KMS-11 (cell line): ENCODE measurements at regions not wholly inside any gene's neighbourhood (a gene's known extent, or its start where the extent isn't known, plus 50 kb on each side); places are given as distances from the start of the nearest gene placed in this dataset.
"Not testable (repeated sequence)": the region's sequence is repeated elsewhere in the genome, so short reads cannot be mapped to it uniquely, and the experiment has no call there.

Experiments used
- H2AFZ ChIP-seq: fragments of 200-600 bp; sonication (generic); 2 replicates; pipeline ENCODE4 v1.6.1; 2016; ENCODE audit warnings: antibody characterized with exemption, mixed run types, low read depth
- H3K27ac ChIP-seq: fragments of 200-600 bp; sonication (generic); 2 replicates; pipeline ENCODE4 v1.6.1; 2016; ENCODE audit warnings: mild to moderate bottlenecking, mixed run types
- H3K27me3 ChIP-seq: fragments of 200-600 bp; sonication (generic); 2 replicates; pipeline ENCODE4 v1.6.1; 2017; ENCODE audit warnings: mild to moderate bottlenecking, low read depth, mixed run types, moderate library complexity; ENCODE audit not compliant: insufficient read depth
- H3K36me3 ChIP-seq: fragments of 200-600 bp; sonication (generic); 2 replicates; pipeline ENCODE4 v1.6.1; 2017; ENCODE audit warnings: mild to moderate bottlenecking, mixed run types; ENCODE audit not compliant: insufficient read depth
- H3K4me1 ChIP-seq: fragments of 200-600 bp; sonication (generic); 2 replicates; pipeline ENCODE4 v1.6.1; 2016; ENCODE audit warnings: mild to moderate bottlenecking, low read depth, mixed run types; ENCODE audit not compliant: poor library complexity, severe bottlenecking
- H3K4me2 ChIP-seq: fragments of 200-600 bp; sonication (generic); 2 replicates; pipeline ENCODE4 v1.7.0; 2016; ENCODE audit warnings: mild to moderate bottlenecking, mixed run types
- H3K4me3 ChIP-seq: fragments of 200-600 bp; sonication (generic); IDR thresholded peaks from 2 replicates; pipeline ENCODE4 v1.6.1; 2017; ENCODE audit warnings: low read depth, low read length, mixed read lengths; ENCODE audit not compliant: insufficient read depth
- H3K79me2 ChIP-seq: fragments of 200-600 bp; sonication (generic); 2 replicates; pipeline ENCODE4 v1.6.1; 2016; ENCODE audit warnings: low read depth, mixed run types; ENCODE audit not compliant: insufficient read depth
- H3K9ac ChIP-seq: fragments of 200-600 bp; sonication (generic); 2 replicates; pipeline ENCODE4 v1.6.1; 2016; ENCODE audit warnings: mild to moderate bottlenecking, mixed run types
- H4K20me1 ChIP-seq: fragments of 200-600 bp; sonication (generic); 2 replicates; pipeline ENCODE4 v1.6.1; 2016; ENCODE audit warnings: mild to moderate bottlenecking, mixed run types; ENCODE audit not compliant: insufficient read depth
- TF ChIP-seq, protein P1 (sequence below): fragments of 200-600 bp; sonication (generic); conservative IDR thresholded peaks from 2 replicates; pipeline ENCODE4 v1.6.1; 2017; ENCODE audit warnings: low read depth, mild to moderate bottlenecking, antibody characterized with exemption, low read length, moderate library complexity, mixed read lengths

DNA sequence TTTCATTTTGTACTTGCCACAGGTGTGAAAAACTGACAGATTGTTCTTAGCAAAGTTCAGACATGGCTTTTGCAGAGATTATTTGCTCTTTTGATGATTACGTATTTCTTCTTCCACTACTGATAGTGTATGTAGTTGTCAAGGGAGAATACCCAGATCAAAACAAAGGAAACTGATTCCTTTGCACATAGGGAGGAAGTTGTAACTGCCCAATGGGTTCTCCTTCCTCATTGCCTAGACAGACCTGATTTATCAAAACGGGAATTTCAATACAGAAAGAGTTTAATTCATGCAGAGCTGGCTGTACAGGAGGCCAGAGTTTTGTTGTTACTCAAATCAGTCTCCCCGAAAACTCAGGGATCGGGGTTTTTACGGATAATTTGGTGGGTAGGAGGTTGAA, 214.7 kb downstream of the BCAS1 start:
- H3K4me1 ChIP-seq: peaks cover 13% of the 10 kb centered on the region
- no peaks in the 10 kb centered on the region for H4K20me1 ChIP-seq
- TF ChIP-seq, protein P1, sequence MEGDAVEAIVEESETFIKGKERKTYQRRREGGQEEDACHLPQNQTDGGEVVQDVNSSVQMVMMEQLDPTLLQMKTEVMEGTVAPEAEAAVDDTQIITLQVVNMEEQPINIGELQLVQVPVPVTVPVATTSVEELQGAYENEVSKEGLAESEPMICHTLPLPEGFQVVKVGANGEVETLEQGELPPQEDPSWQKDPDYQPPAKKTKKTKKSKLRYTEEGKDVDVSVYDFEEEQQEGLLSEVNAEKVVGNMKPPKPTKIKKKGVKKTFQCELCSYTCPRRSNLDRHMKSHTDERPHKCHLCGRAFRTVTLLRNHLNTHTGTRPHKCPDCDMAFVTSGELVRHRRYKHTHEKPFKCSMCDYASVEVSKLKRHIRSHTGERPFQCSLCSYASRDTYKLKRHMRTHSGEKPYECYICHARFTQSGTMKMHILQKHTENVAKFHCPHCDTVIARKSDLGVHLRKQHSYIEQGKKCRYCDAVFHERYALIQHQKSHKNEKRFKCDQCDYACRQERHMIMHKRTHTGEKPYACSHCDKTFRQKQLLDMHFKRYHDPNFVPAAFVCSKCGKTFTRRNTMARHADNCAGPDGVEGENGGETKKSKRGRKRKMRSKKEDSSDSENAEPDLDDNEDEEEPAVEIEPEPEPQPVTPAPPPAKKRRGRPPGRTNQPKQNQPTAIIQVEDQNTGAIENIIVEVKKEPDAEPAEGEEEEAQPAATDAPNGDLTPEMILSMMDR: no peak
- H3K4me2 ChIP-seq: no peak overlapping the region
- H3K4me3 ChIP-seq: no peak overlapping the region
- no peak overlapping the region for H3K9ac ChIP-seq
- no peaks in the 10 kb centered on the region for H3K27me3 ChIP-seq
- H3K79me2 ChIP-seq: no peaks in the 10 kb centered on the region
- no peaks in the 10 kb centered on the region for H3K36me3 ChIP-seq
- H3K27ac ChIP-seq: no peak overlapping the region
- no peak overlapping the region for H2AFZ ChIP-seq

DNA sequence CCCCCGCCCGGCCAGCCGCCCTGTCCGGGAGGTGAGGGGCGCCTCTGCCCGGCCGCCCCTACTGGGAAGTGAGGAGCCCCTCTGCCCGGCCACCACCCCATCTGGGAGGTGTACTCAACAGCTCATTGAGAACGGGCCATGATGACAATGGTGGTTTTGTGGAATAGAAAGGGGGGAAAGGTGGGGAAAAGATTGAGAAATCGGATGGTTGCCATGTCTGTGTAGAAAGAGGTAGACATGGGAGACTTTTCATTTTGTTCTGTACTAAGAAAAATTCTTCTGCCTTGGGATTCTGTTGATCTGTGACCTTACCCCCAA, 215.8 kb downstream of the BCAS1 start:
- not testable (repeated sequence) for H4K20me1 ChIP-seq, H3K9ac ChIP-seq, H3K4me2 ChIP-seq, H3K79me2 ChIP-seq, H3K27ac ChIP-seq, H3K27me3 ChIP-seq, H3K36me3 ChIP-seq, H2AFZ ChIP-seq, H3K4me3 ChIP-seq
- H3K4me1 ChIP-seq: peaks cover 13% of the 10 kb centered on the region

DNA sequence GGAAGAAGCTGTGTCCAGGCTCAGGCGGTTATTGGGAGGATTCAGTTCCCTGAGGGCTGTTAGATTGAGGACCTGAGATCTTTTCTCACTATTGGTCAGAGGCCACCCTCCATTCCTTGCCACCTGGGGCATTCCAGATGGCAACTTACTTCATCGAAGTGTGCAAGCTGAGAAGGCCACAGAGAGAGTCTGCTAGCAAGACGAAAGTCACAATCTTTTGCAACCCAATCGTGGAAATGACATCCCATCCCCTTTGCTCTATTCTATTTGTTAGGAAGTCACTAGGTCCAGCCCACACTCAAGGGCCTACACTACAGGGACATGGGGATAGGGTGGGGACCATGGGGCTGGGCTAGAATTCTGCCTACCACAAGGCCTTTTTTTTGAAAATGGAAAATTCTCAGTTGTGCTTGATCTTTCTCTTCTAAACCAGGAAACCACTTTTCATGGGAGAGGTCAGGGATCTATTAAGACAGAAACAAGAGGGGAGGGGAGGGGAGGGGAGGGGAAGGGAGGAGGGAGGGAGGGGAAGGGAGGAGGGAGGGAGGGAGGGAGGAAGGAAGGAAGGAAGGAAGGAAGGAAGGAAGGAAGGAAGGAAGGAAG, 217.2 kb downstream of the BCAS1 start:
- H3K36me3 ChIP-seq: no peaks in the 10 kb centered on the region
- no peak overlapping the region for H2AFZ ChIP-seq
- H3K27me3 ChIP-seq: no peaks in the 10 kb centered on the region
- H3K4me1 ChIP-seq: peaks cover 11% of the 10 kb centered on the region
- no peak overlapping the region for H3K27ac ChIP-seq
- no peaks in the 10 kb centered on the region for H3K79me2 ChIP-seq
- no peak overlapping the region for H3K9ac ChIP-seq
- TF ChIP-seq, protein P1: no peak
- no peaks in the 10 kb centered on the region for H4K20me1 ChIP-seq
- H3K4me3 ChIP-seq: no peak overlapping the region
- H3K4me2 ChIP-seq: no peak overlapping the region

DNA sequence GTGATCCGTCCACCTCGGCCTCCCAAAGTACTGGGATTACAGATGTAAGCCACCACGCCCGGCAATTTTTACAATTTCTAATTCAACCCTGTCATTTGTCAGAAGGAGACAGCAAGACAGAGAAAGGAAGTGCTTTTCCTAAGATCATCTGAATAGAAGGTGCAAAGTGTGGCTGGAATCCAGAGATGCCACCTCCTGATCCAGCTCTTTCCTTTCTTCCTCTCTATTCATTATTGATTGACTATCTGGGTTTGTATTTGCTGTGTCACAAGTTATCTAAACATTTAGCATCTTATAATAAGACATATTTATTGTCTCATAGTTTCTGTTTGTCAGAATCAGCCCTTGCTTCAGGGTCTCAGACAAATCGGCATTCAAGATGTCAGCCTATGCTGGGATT, 217.7 kb downstream of the BCAS1 start:
- no peak overlapping the region for H3K4me3 ChIP-seq
- no peak overlapping the region for H3K4me2 ChIP-seq
- H3K9ac ChIP-seq: no peak overlapping the region
- TF ChIP-seq, protein P1: no peak
- H4K20me1 ChIP-seq: no peaks in the 10 kb centered on the region
- no peak overlapping the region for H3K27ac ChIP-seq
- H3K27me3 ChIP-seq: no peaks in the 10 kb centered on the region
- no peak overlapping the region for H2AFZ ChIP-seq
- no peaks in the 10 kb centered on the region for H3K36me3 ChIP-seq
- peaks cover 6% of the 10 kb centered on the region for H3K4me1 ChIP-seq
- no peaks in the 10 kb centered on the region for H3K79me2 ChIP-seq

DNA sequence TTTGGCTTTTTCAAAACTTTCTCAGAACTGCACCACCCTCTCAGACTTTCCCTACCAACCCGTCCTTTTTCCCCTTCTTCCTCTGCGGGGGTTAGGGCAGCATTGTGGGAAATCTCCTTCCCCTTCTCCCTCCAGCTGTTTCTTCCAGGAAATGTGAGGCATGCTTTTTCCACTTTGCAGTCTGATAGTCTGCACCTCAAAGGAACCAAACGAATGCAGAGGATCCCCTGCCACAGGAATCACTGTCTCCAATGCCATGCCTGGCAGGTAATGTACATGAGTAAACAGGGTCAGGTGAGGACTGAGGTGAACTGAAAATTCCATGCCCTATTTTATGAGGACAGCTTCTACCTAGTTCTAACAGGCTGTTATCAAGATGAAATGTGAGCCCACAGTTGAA, 218.4 kb downstream of the BCAS1 start:
- TF ChIP-seq, protein P1: no peak
- H3K27me3 ChIP-seq: no peaks in the 10 kb centered on the region
- no peaks in the 10 kb centered on the region for H3K79me2 ChIP-seq
- H4K20me1 ChIP-seq: no peaks in the 10 kb centered on the region
- H3K9ac ChIP-seq: no peak overlapping the region
- no peak overlapping the region for H3K4me3 ChIP-seq
- no peak overlapping the region for H2AFZ ChIP-seq
- no peak overlapping the region for H3K27ac ChIP-seq
- H3K4me2 ChIP-seq: no peak overlapping the region
- no peaks in the 10 kb centered on the region for H3K4me1 ChIP-seq
- H3K36me3 ChIP-seq: no peaks in the 10 kb centered on the region
